GM23338 (cell line): ENCODE measurements at regions not wholly inside any gene's neighbourhood (a gene's known extent, or its start where the extent isn't known, plus 50 kb on each side); places are given as distances from the start of the nearest gene placed in this dataset.

Experiments
- ATAC-seq: fragments of 200-7000 bp; cut with Tn5 transposase; 3 replicates; pipeline ENCODE4 v1.9.1; 2020
- DNase-seq: peaks from one replicate; pipeline ENCODE4 v3.0.0-alpha.2; 2015; ENCODE audit warnings: low spot score
- H2AFZ ChIP-seq: fragments of 200-600 bp; sonication (generic); 2 replicates; pipeline ENCODE4 v1.8.0; 2016; ENCODE audit warnings: antibody characterized with exemption, mild to moderate bottlenecking, moderate library complexity
- H3F3A ChIP-seq: fragments of 200-600 bp; sonication (generic); replicated peaks from 2 replicates; pipeline ENCODE4 v1.8.0; 2017; ENCODE audit warnings: antibody characterized with exemption, mixed run types, low read depth
- H3K27ac ChIP-seq: fragments of 200-600 bp; sonication (generic); 2 replicates; pipeline ENCODE4 v1.6.1; 2016; ENCODE audit warnings: low read depth
- H3K27me3 ChIP-seq: fragments of 200-600 bp; sonication (generic); 2 replicates; pipeline ENCODE4 v1.8.0; 2016; ENCODE audit warnings: mild to moderate bottlenecking, mixed run types, moderate library complexity; ENCODE audit not compliant: insufficient read depth
- H3K36me3 ChIP-seq: fragments of 200-600 bp; sonication (generic); 2 replicates; pipeline ENCODE4 v1.8.0; 2016; ENCODE audit warnings: mild to moderate bottlenecking; ENCODE audit not compliant: insufficient read depth
- H3K4me1 ChIP-seq: fragments of 200-600 bp; sonication (generic); 2 replicates; pipeline ENCODE4 v1.8.0; 2016; ENCODE audit warnings: mild to moderate bottlenecking, moderate library complexity; ENCODE audit not compliant: insufficient read depth
- H3K4me2 ChIP-seq: fragments of 200-600 bp; sonication (generic); 2 replicates; pipeline ENCODE4 v1.7.1; 2017; ENCODE audit warnings: mixed run types
- H3K4me3 ChIP-seq: fragments of 200-600 bp; sonication (generic); 2 replicates; pipeline ENCODE4 v1.6.1; 2016; ENCODE audit warnings: mixed run types
- H3K79me2 ChIP-seq: fragments of 200-600 bp; sonication (generic); replicated peaks from 2 replicates; pipeline ENCODE4 v1.8.0; 2017; ENCODE audit warnings: mild to moderate bottlenecking; ENCODE audit not compliant: insufficient read depth
- H3K9me2 ChIP-seq: fragments of 200-600 bp; sonication (generic); 2 replicates; pipeline ENCODE4 v1.8.0; 2017; ENCODE audit not compliant: insufficient read depth
- H4K20me1 ChIP-seq: fragments of 200-600 bp; sonication (generic); replicated peaks from 2 replicates; pipeline ENCODE4 v1.8.0; 2017; ENCODE audit warnings: mild to moderate bottlenecking; ENCODE audit not compliant: insufficient read depth
- H3K27ac Mint-ChIP-seq: 2 replicates; pipeline ENCODE4 v1.8.0; 2020; ENCODE audit warnings: inconsistent platforms, mild to moderate bottlenecking, moderate library complexity, mixed read lengths
- H3K27me3 Mint-ChIP-seq: 3 replicates; pipeline ENCODE4 v1.8.0; 2022; ENCODE audit warnings: low read depth, mild to moderate bottlenecking, moderate library complexity, mixed read lengths, inconsistent platforms; ENCODE audit not compliant: insufficient read depth, poor library complexity
- H3K36me3 Mint-ChIP-seq: 3 replicates; pipeline ENCODE4 v1.8.0; 2021; ENCODE audit warnings: low read depth, mild to moderate bottlenecking, inconsistent platforms, moderate library complexity, mixed read lengths
- H3K4me1 Mint-ChIP-seq: 3 replicates; pipeline ENCODE4 v1.8.0; 2020; ENCODE audit warnings: mild to moderate bottlenecking, inconsistent platforms, mixed read lengths
- H3K4me3 Mint-ChIP-seq: 3 replicates; pipeline ENCODE4 v1.8.0; 2021; ENCODE audit warnings: moderate library complexity, mild to moderate bottlenecking, inconsistent platforms, mixed read lengths
- H3K9me3 Mint-ChIP-seq: 3 replicates; pipeline ENCODE4 v1.8.0; 2020; ENCODE audit warnings: moderate library complexity, mild to moderate bottlenecking, inconsistent platforms, mixed read lengths
- CTCF ChIP-seq, 2 experiments: fragments of 200-600 bp in 1 of 2; sonication (generic) in 1 of 2; conservative IDR thresholded peaks; 2 replicates each; pipeline versions ENCODE4 v1.5.1 to v1.6.1; 2016 to 2017; ENCODE audit warnings: antibody characterized with exemption in 2 of 2, low read depth in 2 of 2, mild to moderate bottlenecking in 2 of 2, moderate library complexity in 1 of 2
- EZH2phosphoT487 ChIP-seq: fragments of 200-600 bp; sonication (generic); IDR thresholded peaks from one replicate; pipeline ENCODE4 v1.8.1; 2018; ENCODE audit warnings: antibody characterized with exemption; ENCODE audit not compliant: unreplicated experiment
- JUNB ChIP-seq: IDR thresholded peaks from one replicate; pipeline ENCODE4 v1.6.1; 2016; ENCODE audit warnings: antibody characterized with exemption; ENCODE audit not compliant: unreplicated experiment
- NANOG ChIP-seq: IDR thresholded peaks from 2 replicates; pipeline ENCODE4 v1.6.1; 2016; ENCODE audit warnings: antibody characterized with exemption, borderline replicate concordance
- REST ChIP-seq: IDR thresholded peaks from one replicate; pipeline ENCODE4 v1.6.1; 2018; ENCODE audit warnings: antibody characterized with exemption; ENCODE audit not compliant: unreplicated experiment
- STAT1 ChIP-seq: IDR thresholded peaks from one replicate; pipeline ENCODE4 v1.6.1; 2016; ENCODE audit warnings: antibody characterized with exemption; ENCODE audit not compliant: unreplicated experiment
- ZNF114 ChIP-seq: fragments of 250-450 bp; sonication (Bioruptor Pico); IDR thresholded peaks from 2 replicates; pipeline ENCODE4 v1.5.0; 2020; ENCODE audit warnings: mild to moderate bottlenecking, moderate library complexity
- ZNF331 ChIP-seq: fragments of 250-450 bp; sonication (Bioruptor Pico); IDR thresholded peaks from 2 replicates; pipeline ENCODE4 v1.5.0; 2020; ENCODE audit warnings: low read depth, mild to moderate bottlenecking, moderate library complexity
- ZNF462 ChIP-seq: fragments of 250-450 bp; sonication (Bioruptor Pico); IDR thresholded peaks from 2 replicates; pipeline ENCODE4 v1.5.0; 2020; ENCODE audit warnings: mild to moderate bottlenecking, moderate library complexity

GRCh38 chrX:1836683-1837082, 221.8 kb downstream of the ASMT start:
- Mint-ChIP-seq H3K27me3 (peaks cover 8% of the 10 kb centered on the region), H3K9me3 (peaks cover 46% of the 10 kb centered on the region), H3K4me3 (no peak overlapping the region), H3K4me1 (peaks cover 8% of the 10 kb centered on the region; the same call in 1 of the 3 replicates), H3K36me3 (peaks cover 28% of the 10 kb centered on the region), H3K27ac (no peak overlapping the region)
- H4K20me1 ChIP-seq: no peaks in the 10 kb centered on the region
- H3K9me2 ChIP-seq: no peaks in the 10 kb centered on the region
- H3K27me3 ChIP-seq: no peaks in the 10 kb centered on the region
- H3K4me2 ChIP-seq: no peak overlapping the region
- no peak overlapping the region for H3K27ac ChIP-seq
- no peak for ATAC-seq
- no peaks in the 10 kb centered on the region for H3F3A ChIP-seq
- no peaks in the 10 kb centered on the region for H3K79me2 ChIP-seq
- TF ChIP-seq ZNF114 (CRISPR knock-in tag): no peak
- no peak for TF ChIP-seq CTCF (conservative IDR thresholded peaks at IDR 0.05; ENCODE audit: low read depth in 2 of 2)
- no peak for TF ChIP-seq EZH2phosphoT487
- TF ChIP-seq NANOG: no peak
- no peak for TF ChIP-seq JUNB
- no peak for TF ChIP-seq ZNF462
- TF ChIP-seq ZNF331 (CRISPR knock-in tag): no peak
- no peak for TF ChIP-seq REST
- no peak for TF ChIP-seq STAT1
- no peak overlapping the region for H3K4me3 ChIP-seq
- no peak for DNase-seq
- no peaks in the 10 kb centered on the region for H3K4me1 ChIP-seq
- no peaks in the 10 kb centered on the region for H3K36me3 ChIP-seq
- H2AFZ ChIP-seq: no peak overlapping the region
